Trophoblast cell (in vitro differentiated cells and primary cell): ENCODE measurements at regions not wholly inside any gene's neighbourhood (a gene's known extent, or its start where the extent isn't known, plus 50 kb on each side); places are given as distances from the start of the nearest gene placed in this dataset.

Experiments
- DNase-seq, 2 donors: peaks; one replicate each; pipeline ENCODE4 v3.0.0-alpha.2; 2016
- H2AFZ ChIP-seq: 2 replicates; pipeline ENCODE4 v1.6.1; 2013; ENCODE audit warnings: low read length, moderate library complexity, mild to moderate bottlenecking; ENCODE audit not compliant: insufficient read depth, poor library complexity
- H2AK5ac ChIP-seq: 2 replicates; pipeline ENCODE4 v1.6.1; 2013; ENCODE audit warnings: mild to moderate bottlenecking, low read length
- H2BK120ac ChIP-seq: 2 replicates; pipeline ENCODE4 v1.6.1; 2013; ENCODE audit warnings: low read length, mild to moderate bottlenecking, moderate library complexity; ENCODE audit not compliant: insufficient read depth, poor library complexity
- H2BK12ac ChIP-seq: 2 replicates; pipeline ENCODE4 v1.6.1; 2013; ENCODE audit warnings: mild to moderate bottlenecking, low read length, moderate library complexity
- H2BK5ac ChIP-seq: 2 replicates; pipeline ENCODE4 v1.6.1; 2013; ENCODE audit warnings: low read length, low read depth, moderate library complexity, mild to moderate bottlenecking; ENCODE audit not compliant: poor library complexity
- H3K14ac ChIP-seq: 2 replicates; pipeline ENCODE4 v1.6.1; 2013; ENCODE audit warnings: mild to moderate bottlenecking, low read length
- H3K18ac ChIP-seq: 2 replicates; pipeline ENCODE4 v1.6.1; 2013; ENCODE audit warnings: mild to moderate bottlenecking, low read length
- H3K23ac ChIP-seq: 2 replicates; pipeline ENCODE4 v1.6.1; 2013; ENCODE audit warnings: low read length
- H3K27ac ChIP-seq: 2 replicates; pipeline ENCODE4 v1.5.1; 2013; ENCODE audit warnings: low read depth, mild to moderate bottlenecking, inconsistent platforms, low read length, moderate library complexity
- H3K27me3 ChIP-seq: 2 replicates; pipeline ENCODE4 v1.6.1; 2013; ENCODE audit warnings: inconsistent platforms, mild to moderate bottlenecking, low read length, moderate library complexity; ENCODE audit not compliant: insufficient read depth
- H3K36me3 ChIP-seq, 2 experiments: 1 replicate in 1 of 2; 2 replicates in 1 of 2; pipeline ENCODE4 v1.6.1; 2013; ENCODE audit warnings: low read length in 2 of 2, mild to moderate bottlenecking in 2 of 2, moderate library complexity in 1 of 2; ENCODE audit not compliant: insufficient read depth in 2 of 2, control insufficient read depth in 1 of 2
- H3K4ac ChIP-seq: 2 replicates; pipeline ENCODE4 v1.6.1; 2013; ENCODE audit warnings: low read depth, mild to moderate bottlenecking, low read length, moderate library complexity
- H3K4me1 ChIP-seq, 2 experiments: 1 replicate in 1 of 2; 2 replicates in 1 of 2; pipeline ENCODE4 v1.6.1; 2013; ENCODE audit warnings: low read length in 2 of 2, mild to moderate bottlenecking in 2 of 2, moderate library complexity in 1 of 2; ENCODE audit not compliant: insufficient read depth in 2 of 2, control insufficient read depth in 1 of 2
- H3K4me2 ChIP-seq: 2 replicates; pipeline ENCODE4 v1.6.1; 2013; ENCODE audit warnings: inconsistent platforms, mild to moderate bottlenecking, low read length, moderate library complexity
- H3K4me3 ChIP-seq: 2 replicates; pipeline ENCODE4 v1.5.1; 2013; ENCODE audit warnings: mild to moderate bottlenecking, low read depth, low read length, inconsistent platforms
- H3K79me1 ChIP-seq: one replicate; pipeline ENCODE4 v1.6.1; 2013; ENCODE audit warnings: low read length
- H3K79me2 ChIP-seq: 2 replicates; pipeline ENCODE4 v1.6.1; 2013; ENCODE audit warnings: low read length, mild to moderate bottlenecking; ENCODE audit not compliant: control insufficient read depth, insufficient read depth, poor library complexity
- H3K9ac ChIP-seq: 2 replicates; pipeline ENCODE4 v1.6.1; 2013; ENCODE audit warnings: mild to moderate bottlenecking, low read length
- H3K9me3 ChIP-seq: 2 replicates; pipeline ENCODE4 v1.6.1; 2013; ENCODE audit warnings: low read depth, mild to moderate bottlenecking, control low read depth, inconsistent platforms, low read length; ENCODE audit not compliant: insufficient read depth
- H4K12ac ChIP-seq: 2 replicates; pipeline ENCODE4 v1.6.1; 2013; ENCODE audit warnings: low read depth, mild to moderate bottlenecking, low read length, moderate library complexity
- H4K8ac ChIP-seq: 2 replicates; pipeline ENCODE4 v1.6.1; 2013; ENCODE audit warnings: low read depth, mild to moderate bottlenecking, low read length, moderate library complexity
- H4K91ac ChIP-seq: one replicate; pipeline ENCODE4 v1.6.1; 2013; ENCODE audit warnings: low read depth, mild to moderate bottlenecking, low read length, moderate library complexity
- WGBS: extraction: QIAGEN DNeasy Blood & Tissue Kit; methylation state at CpG from one replicate; pipeline ENCODE4 v1.1.7; 2013; ENCODE audit warnings: missing lambda C conversion rate; ENCODE audit not compliant: insufficient read length, insufficient coverage; ENCODE audit errors: extremely low coverage; 5-methylcytosine and 5-hydroxymethylcytosine counted together

GRCh38 chr13:108455320-108455719 is 174.1 kb upstream of the MYO16 start:
- WGBS = no CpG with 5 or more reads among the region's 2 CpGs
- no peak overlapping the region for H3K14ac ChIP-seq
- no peaks in the 10 kb centered on the region for H3K79me1 ChIP-seq
- H3K9ac ChIP-seq = no peak overlapping the region
- H3K23ac ChIP-seq = no peak overlapping the region
- H3K18ac ChIP-seq = no peak overlapping the region
- H4K91ac ChIP-seq = no peak overlapping the region
- DNase-seq = no peak
- H3K27ac ChIP-seq = no peak overlapping the region
- no peaks in the 10 kb centered on the region for H3K36me3 ChIP-seq
- no peak overlapping the region for H3K4me3 ChIP-seq
- no peak overlapping the region for H2BK120ac ChIP-seq
- no peak overlapping the region for H2BK12ac ChIP-seq
- no peak overlapping the region for H2AK5ac ChIP-seq
- H3K4me1 ChIP-seq = no peaks in the 10 kb centered on the region
- H3K9me3 ChIP-seq = no peaks in the 10 kb centered on the region
- no peaks in the 10 kb centered on the region for H3K27me3 ChIP-seq
- no peak overlapping the region for H2AFZ ChIP-seq
- H3K4me2 ChIP-seq = no peak overlapping the region
- no peaks in the 10 kb centered on the region for H3K79me2 ChIP-seq
- no peak overlapping the region for H3K4ac ChIP-seq
- H4K12ac ChIP-seq = no peak overlapping the region
- no peak overlapping the region for H2BK5ac ChIP-seq
- H4K8ac ChIP-seq = no peak overlapping the region

GRCh38 chr13:108460043-108460442 is 169.4 kb upstream of the MYO16 start:
- no peak overlapping the region for H3K4me2 ChIP-seq
- no peaks in the 10 kb centered on the region for H3K79me2 ChIP-seq
- no peaks in the 10 kb centered on the region for H3K4me1 ChIP-seq
- no peaks in the 10 kb centered on the region for H3K9me3 ChIP-seq
- no peak overlapping the region for H2AFZ ChIP-seq
- no peak overlapping the region for H2BK12ac ChIP-seq
- H3K79me1 ChIP-seq = no peaks in the 10 kb centered on the region
- no peak overlapping the region for H2AK5ac ChIP-seq
- DNase-seq = no peak
- H3K23ac ChIP-seq = no peak overlapping the region
- no peak overlapping the region for H3K4me3 ChIP-seq
- H4K12ac ChIP-seq = no peak overlapping the region
- no peak overlapping the region for H3K9ac ChIP-seq
- no peaks in the 10 kb centered on the region for H3K36me3 ChIP-seq
- WGBS = no CpG with 5 or more reads among the region's 4 CpGs
- H3K18ac ChIP-seq = no peak overlapping the region
- H3K4ac ChIP-seq = no peak overlapping the region
- H3K14ac ChIP-seq = no peak overlapping the region
- H4K8ac ChIP-seq = no peak overlapping the region
- H2BK120ac ChIP-seq = no peak overlapping the region
- no peaks in the 10 kb centered on the region for H3K27me3 ChIP-seq
- H3K27ac ChIP-seq = no peak overlapping the region
- no peak overlapping the region for H2BK5ac ChIP-seq
- H4K91ac ChIP-seq = no peak overlapping the region

- no peak overlapping the region for H4K91ac ChIP-seq
- no peak overlapping the region for H3K4me3 ChIP-seq
- H3K4me2 ChIP-seq = no peak overlapping the region
- H3K36me3 ChIP-seq = no peaks in the 10 kb centered on the region
- H2BK12ac ChIP-seq = no peak overlapping the region
- H3K23ac ChIP-seq = no peak overlapping the region
- H3K18ac ChIP-seq = no peak overlapping the region
- H2AFZ ChIP-seq = no peak overlapping the region
- no peak overlapping the region for H3K27ac ChIP-seq
- H3K79me1 ChIP-seq = no peaks in the 10 kb centered on the region
- DNase-seq = no peak
- H3K4ac ChIP-seq = no peak overlapping the region
- no CpG with 5 or more reads among the region's 4 CpGs for WGBS
- no peak overlapping the region for H2AK5ac ChIP-seq
- no peak overlapping the region for H2BK120ac ChIP-seq
- no peak overlapping the region for H4K8ac ChIP-seq
- no peak overlapping the region for H2BK5ac ChIP-seq
- no peaks in the 10 kb centered on the region for H3K9me3 ChIP-seq
- H3K14ac ChIP-seq = no peak overlapping the region
- H3K9ac ChIP-seq = no peak overlapping the region
- H3K27me3 ChIP-seq = no peaks in the 10 kb centered on the region
- H3K4me1 ChIP-seq = no peaks in the 10 kb centered on the region
- H4K12ac ChIP-seq = no peak overlapping the region
- H3K79me2 ChIP-seq = no peaks in the 10 kb centered on the region
Observed at GRCh38 chr13:108460746-108461145, 168.7 kb upstream of the MYO16 start.

DNA sequence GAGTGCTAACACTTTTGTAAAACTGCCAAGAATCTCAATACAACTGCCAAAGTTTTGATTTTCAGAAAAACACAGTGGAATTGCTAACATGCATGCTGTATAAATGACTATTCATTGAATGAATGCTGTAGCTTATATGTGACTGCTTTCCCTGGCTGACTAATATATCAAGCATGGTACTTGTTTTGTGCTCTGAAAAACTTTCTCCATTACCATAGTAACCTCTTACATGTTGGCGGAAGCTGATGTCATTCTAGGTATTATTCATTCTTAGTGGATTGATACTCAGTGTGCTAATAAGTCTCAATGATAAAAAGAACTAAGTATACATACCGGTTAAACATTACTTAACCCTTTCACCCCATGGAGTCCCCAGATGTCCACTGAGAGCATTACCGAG is 166.1 kb upstream of the MYO16 start:
- H3K79me2 ChIP-seq = no peaks in the 10 kb centered on the region
- H3K4me1 ChIP-seq = no peaks in the 10 kb centered on the region
- no peaks in the 10 kb centered on the region for H3K79me1 ChIP-seq
- no peak overlapping the region for H3K9ac ChIP-seq
- H3K23ac ChIP-seq = no peak overlapping the region
- H4K91ac ChIP-seq = no peak overlapping the region
- H2BK5ac ChIP-seq = no peak overlapping the region
- no peak overlapping the region for H3K4ac ChIP-seq
- H4K8ac ChIP-seq = no peak overlapping the region
- H4K12ac ChIP-seq = no peak overlapping the region
- H3K14ac ChIP-seq = no peak overlapping the region
- H3K18ac ChIP-seq = no peak overlapping the region
- no peak overlapping the region for H2BK12ac ChIP-seq
- H3K27ac ChIP-seq = no peak overlapping the region
- no peaks in the 10 kb centered on the region for H3K36me3 ChIP-seq
- peak; percentile 6 to 72 for DNase-seq
- no peak overlapping the region for H2BK120ac ChIP-seq
- no peaks in the 10 kb centered on the region for H3K9me3 ChIP-seq
- H3K4me2 ChIP-seq = no peak overlapping the region
- H2AFZ ChIP-seq = no peak overlapping the region
- no CpG with 5 or more reads among the region's 3 CpGs for WGBS
- no peaks in the 10 kb centered on the region for H3K27me3 ChIP-seq
- H3K4me3 ChIP-seq = no peak overlapping the region
- H2AK5ac ChIP-seq = no peak overlapping the region
